HL-60 (cell line): ENCODE measurements at regions not wholly inside any gene's neighbourhood (a gene's known extent, or its start where the extent isn't known, plus 50 kb on each side); places are given as distances from the start of the nearest gene placed in this dataset.

Experiments used
- CTCF ChIP-seq: IDR thresholded peaks from one replicate; pipeline ENCODE4 v1.5.1; 2011; ENCODE audit warnings: low read length, control low read depth, inconsistent platforms; ENCODE audit not compliant: insufficient read depth
- GABPA ChIP-seq: IDR thresholded peaks from 2 replicates; pipeline ENCODE4 v1.6.1; 2012; ENCODE audit warnings: low read depth
- POLR2AphosphoS5 ChIP-seq: IDR thresholded peaks from 2 replicates; pipeline ENCODE4 v1.6.1; 2012; ENCODE audit warnings: low read depth
- TF ChIP-seq, protein P1 (sequence below): IDR thresholded peaks from 2 replicates; pipeline ENCODE4 v1.6.1; 2012; ENCODE audit warnings: low read depth; ENCODE audit not compliant: insufficient replicate concordance

- no peak for TF ChIP-seq POLR2AphosphoS5
- TF ChIP-seq CTCF, result no peak
- TF ChIP-seq, protein P1, sequence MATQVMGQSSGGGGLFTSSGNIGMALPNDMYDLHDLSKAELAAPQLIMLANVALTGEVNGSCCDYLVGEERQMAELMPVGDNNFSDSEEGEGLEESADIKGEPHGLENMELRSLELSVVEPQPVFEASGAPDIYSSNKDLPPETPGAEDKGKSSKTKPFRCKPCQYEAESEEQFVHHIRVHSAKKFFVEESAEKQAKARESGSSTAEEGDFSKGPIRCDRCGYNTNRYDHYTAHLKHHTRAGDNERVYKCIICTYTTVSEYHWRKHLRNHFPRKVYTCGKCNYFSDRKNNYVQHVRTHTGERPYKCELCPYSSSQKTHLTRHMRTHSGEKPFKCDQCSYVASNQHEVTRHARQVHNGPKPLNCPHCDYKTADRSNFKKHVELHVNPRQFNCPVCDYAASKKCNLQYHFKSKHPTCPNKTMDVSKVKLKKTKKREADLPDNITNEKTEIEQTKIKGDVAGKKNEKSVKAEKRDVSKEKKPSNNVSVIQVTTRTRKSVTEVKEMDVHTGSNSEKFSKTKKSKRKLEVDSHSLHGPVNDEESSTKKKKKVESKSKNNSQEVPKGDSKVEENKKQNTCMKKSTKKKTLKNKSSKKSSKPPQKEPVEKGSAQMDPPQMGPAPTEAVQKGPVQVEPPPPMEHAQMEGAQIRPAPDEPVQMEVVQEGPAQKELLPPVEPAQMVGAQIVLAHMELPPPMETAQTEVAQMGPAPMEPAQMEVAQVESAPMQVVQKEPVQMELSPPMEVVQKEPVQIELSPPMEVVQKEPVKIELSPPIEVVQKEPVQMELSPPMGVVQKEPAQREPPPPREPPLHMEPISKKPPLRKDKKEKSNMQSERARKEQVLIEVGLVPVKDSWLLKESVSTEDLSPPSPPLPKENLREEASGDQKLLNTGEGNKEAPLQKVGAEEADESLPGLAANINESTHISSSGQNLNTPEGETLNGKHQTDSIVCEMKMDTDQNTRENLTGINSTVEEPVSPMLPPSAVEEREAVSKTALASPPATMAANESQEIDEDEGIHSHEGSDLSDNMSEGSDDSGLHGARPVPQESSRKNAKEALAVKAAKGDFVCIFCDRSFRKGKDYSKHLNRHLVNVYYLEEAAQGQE, result no peak
- no peak for TF ChIP-seq GABPA
Measured at GRCh38 chr3:20652231-20652986, 466.4 kb upstream of the SGO1 start.
